Stimulated activated CD4-positive, alpha-beta T cell treated with anti-CD3 and anti-CD28 coated beads, TNF-alpha, amount 100 ng/mL, for 4 hours (primary cell): ENCODE measurements at regions not wholly inside any gene's neighbourhood (a gene's known extent, or its start where the extent isn't known, plus 50 kb on each side); places are given as distances from the start of the nearest gene placed in this dataset.

Experiments
- DNase-seq, 3 experiments: peaks; one replicate each; pipeline ENCODE4 v3.0.0-alpha.2; 2020; ENCODE audit warnings: low read depth in 3 of 3

DNA sequence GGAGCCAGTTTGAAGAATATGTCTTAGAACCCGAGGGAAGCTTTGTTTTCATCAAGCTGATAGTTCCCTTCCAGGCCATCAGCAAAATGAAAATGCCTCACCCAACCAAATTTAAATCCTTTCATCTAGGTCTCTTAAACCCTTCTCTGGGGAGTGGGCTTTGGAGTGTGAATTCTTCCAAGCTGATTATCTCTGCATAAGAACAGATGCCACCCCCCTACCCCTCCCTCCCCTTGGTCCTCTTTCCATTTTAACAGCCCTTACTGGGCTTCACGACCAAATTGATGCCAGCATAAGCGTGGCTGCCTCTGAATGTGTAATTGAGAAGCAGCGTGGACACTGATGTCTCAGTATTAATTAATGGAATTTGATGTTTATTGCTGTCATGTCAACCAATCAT, 509.7 kb upstream of the CLINT1 start:
- no peak for DNase-seq

DNA sequence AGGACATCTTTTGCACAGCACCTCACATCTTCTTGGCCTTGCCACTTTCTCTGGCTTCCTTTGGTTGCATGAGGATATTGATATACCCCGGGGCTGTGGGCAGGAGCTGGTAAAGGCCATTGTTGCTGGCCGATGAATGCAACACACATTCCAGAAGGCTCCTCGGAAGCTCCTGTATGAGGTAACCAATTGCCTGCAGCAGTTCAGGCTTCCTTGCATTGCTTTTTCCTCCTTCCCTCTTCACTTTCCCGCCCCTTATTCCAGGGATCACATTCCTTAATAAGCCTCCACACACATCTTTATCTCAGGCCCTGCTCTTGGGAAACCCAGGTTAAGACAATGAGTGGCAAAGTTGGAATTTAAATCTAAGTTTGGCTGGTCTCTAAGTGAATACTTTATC, 505.4 kb upstream of the CLINT1 start:
- DNase-seq: no peak

DNA sequence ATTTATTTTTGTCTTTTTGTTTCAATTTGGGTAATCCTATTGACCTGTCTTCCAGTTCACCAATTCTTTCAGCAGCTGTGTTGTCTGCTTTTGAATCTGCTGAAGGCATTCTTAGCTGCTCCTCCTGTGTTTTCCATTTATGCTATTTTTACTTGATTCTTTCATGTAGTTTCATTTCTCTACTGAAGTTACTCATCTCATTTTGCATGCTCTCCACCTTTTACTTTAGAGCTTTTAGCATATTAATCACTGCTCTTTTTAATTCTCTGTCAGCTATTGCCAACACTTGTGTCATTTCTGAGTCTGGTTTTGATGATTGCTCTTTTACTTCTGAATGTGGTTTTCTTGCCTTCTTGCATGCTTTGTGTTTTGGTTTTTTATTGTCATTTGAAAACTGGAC, 496.0 kb upstream of the CLINT1 start:
- no peak for DNase-seq

DNA sequence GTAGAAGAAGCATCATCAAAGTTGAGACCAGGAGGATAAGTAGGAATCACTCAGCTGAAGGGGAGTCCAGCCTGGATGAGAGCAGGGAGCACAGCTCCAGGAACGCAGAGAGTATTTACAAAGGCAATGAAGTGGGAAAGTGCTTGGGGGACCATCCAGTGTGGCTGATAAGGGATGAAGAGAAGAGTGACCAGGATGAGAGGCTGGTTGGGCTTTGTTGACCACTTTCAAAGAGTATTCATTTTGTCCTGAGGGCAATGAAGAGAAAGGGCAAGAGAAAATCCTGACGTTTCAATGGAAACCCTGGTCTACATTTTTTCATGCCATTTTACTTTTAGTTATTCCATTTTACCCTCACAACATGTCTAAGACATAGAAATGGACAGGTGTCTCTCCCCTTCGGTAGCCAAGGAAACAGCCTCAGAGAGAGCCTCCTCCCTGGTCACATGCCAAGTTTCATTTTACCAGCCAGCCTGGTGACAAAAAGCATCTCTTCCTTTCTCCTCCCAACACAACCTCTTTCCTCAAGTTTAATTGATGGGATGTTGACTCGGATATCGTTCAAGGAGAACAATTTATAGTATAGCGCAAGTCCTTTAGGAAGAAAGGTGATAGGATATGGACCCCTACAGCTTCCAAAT, 492.7 kb upstream of the CLINT1 start:
- no peak for DNase-seq

DNA sequence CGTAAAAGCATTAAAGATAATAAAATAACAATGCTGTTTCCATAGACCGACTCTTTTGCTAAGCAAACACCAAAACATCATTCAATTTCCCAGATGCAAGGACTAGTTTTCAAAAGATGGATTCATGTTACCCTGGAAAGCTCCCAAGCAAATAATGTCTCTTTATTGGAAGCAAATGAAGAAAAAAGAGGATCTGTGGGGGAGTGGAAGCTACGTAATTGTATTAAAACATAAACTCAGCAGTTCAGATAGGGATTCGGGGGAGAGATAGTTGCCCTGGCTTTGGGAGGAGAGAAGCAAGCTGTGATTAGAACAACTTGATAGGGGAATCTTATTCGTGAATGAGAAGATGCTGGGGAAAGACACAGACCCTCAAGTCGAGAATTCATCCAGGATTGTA, 491.0 kb upstream of the CLINT1 start:
- DNase-seq: no peak

DNA sequence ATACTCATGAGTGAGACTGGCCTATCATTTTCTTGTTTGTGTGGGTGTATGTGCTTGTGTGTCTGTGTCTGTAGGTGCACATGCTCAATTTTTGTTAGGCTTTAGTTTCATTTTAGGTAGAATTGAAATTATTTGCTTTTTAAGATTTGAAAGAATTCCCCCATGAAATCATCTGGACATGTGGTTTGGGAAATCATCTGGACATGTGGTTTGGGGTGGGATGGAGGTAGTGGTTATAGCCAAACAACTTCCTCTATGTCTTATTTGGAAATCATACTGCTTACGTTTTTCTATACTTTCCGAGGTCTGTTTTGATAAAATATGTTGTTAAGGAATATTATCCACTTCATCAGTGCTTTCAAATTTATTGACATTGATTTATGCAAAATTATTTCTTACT, 485.4 kb upstream of the CLINT1 start:
- no peak for DNase-seq

DNA sequence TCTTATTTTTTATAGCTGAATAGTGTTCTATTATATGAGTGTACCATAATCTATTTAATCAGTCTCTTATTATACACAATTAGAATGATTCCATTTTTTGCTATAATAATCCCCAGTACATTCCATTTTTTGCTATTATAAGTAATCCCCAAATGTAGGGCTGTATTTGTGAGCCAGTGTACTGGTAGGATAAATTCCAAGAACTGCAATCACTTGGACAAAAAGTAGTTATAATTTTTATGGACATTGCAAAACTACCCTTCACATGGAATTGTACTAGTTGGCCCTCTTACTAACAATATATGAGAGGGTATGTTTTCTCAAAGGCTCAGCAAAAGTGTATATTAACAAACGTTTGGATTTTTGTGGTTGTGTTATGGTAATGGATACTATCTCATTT, 481.7 kb upstream of the CLINT1 start:
- DNase-seq: no peak

- DNase-seq: no peak
These were observed 467.3 kb upstream of the CLINT1 start for GRCh38 chr5:158326256-158326655.

- DNase-seq: no peak
These were observed 465.3 kb upstream of the CLINT1 start for GRCh38 chr5:158324236-158324635.

- no peak for DNase-seq
These were observed 463.7 kb upstream of the CLINT1 start for GRCh38 chr5:158322620-158323019.

GRCh38 chr5:158320934-158321333, 462.0 kb upstream of the CLINT1 start:
- DNase-seq: no peak

GRCh38 chr5:158320178-158320674, 461.3 kb upstream of the CLINT1 start:
- DNase-seq: no peak

- no peak for DNase-seq
These were observed 458.6 kb upstream of the CLINT1 start for GRCh38 chr5:158317507-158317906.

DNA sequence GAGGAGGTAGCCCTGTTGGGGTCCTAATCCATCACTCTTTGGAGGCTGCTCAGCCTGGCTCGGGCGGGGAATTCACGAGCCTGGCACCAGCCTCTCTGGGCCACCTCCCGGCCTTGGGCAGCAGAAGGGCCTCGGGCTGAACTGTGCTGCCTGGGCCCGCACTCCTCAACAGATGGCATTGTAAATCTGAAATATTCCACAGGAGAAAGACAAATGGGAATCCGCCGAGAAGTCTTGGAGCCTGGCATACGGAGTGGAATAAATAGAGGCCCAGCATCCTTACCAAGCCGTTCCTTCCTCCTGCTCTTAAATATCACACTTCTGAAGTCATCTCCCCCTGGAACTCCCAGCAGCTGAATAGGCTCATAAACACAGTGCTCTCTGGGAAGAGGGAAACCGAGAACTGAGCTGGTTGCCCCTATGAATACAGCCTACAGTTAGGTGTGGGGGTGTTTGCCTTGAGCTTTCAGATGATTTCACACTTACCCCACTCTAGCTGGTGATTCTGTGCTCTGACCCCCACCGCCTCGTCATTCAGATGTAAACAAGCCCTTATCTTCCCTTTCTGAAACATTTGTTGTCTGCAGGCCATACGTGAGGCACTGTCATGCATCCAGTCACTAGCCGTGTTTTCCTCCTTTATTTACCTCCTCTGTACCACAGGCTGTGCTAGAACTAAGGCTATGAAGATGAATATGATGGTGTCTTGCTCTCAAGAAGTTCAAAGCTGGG, 455.0 kb upstream of the CLINT1 start:
- no peak for DNase-seq

DNA sequence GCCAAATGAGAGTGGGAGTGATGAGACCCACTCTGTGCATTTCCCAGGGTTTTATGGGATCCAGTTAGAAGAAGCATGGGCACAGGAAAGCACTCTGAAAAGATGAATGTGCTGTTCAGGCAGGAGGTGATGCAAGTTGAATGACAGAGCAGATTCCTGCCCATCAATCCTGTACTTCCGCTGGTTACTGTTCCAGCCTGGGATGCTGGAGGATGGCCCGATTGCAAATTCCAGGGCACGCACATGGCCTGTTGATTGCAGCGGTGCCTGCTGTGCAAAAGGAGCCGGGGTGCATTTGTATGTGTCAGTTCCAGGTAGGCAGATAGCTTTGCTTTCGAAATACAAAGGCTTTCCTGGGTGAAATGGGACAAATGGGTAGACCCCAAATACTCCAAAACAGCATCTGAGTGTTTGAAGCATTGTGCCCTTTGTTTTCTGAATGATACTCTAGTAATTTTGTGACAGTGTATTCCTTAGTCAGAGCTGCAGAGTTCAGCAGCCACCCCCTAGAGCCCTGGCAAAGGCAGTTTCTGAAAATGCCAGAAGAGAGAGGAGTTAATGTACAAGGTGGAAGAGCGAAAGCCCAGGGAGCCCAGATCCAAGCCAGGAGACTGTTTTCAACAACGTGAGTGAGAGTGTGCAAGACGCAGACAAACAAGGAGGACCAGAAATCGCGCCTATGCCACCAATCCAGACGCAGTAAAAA, 454.2 kb upstream of the CLINT1 start:
- DNase-seq: no peak

- no peak for DNase-seq
These were observed 450.3 kb upstream of the CLINT1 start for GRCh38 chr5:158309088-158309807.

- no peak for DNase-seq
These were observed 449.6 kb upstream of the CLINT1 start for GRCh38 chr5:158308429-158309025.

DNA sequence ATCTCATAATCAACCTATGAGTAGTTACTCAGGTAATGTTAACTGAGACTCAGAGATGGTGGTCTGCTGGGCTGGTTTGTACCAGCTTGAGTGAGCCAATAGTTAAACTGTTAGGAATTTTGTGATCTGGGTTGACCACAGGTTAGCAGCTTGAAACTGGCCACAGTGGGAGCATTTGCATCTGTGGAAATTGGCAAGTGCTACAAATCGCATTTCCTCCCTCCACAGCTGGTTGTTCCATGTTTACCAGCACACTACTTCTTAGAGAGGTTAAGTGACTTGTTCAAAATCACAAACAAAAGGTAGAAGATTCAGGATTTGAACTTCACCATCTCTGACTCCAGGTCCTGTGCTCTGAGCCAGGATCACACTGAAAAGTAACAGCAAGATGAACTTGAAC, 446.9 kb upstream of the CLINT1 start:
- no peak for DNase-seq

DNA sequence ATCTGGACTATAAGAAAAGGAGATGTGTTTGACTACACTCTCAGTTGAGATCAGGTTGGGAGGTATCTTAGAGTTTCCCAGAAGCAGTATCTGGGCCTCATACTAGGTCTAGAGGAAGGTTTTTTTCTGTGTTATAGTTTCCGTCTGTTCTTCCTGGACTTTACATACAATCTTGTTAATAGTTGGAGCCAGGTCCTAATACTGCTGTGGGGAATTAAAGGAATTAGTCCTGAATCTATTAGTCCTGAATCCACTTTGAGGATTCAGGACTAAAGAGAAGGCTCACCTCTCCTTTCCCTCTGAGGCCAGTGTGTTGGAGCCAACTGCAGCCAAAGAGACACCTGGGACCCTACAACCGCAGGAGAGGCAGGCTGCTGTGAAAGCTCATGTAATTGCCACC, 445.7 kb upstream of the CLINT1 start:
- DNase-seq: no peak

DNA sequence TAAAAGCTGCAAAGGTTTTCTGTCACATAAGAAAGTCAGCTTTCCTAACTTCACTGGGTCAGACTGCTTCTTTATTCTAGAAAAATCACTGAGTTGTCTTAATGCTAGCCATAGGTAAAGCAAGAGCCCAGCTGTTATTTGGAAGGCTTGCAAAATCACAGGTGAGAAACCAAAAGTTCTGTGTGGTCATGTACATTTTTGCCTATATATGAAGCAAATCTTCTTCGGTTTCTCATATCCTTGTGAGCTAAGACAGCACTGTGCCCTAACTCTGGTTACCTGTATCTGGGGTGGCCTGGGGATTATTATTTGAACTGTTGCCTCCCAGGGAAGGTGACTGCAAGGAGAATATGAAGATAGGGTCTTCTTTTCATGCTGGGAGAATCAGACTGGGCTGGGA, 444.9 kb upstream of the CLINT1 start:
- no peak for DNase-seq

DNA sequence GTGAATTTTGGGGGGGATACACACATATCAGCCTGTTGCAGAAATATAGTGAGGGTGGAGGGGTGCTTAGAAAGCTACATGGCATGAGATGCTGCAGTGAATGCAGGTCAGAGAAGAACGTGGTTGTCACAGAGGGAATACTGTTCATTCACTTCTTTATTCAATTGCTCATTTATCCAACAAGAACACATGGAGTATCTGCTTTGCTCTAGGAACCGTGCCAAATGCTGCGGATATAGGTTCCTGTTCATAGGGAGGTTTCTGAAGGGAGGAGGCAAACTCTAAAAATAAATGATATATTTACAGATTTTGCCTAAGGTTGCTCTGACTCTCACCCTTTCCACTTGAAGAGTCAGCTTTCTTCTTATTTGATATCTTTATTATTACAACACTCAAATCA, 444.3 kb upstream of the CLINT1 start:
- DNase-seq: no peak

GRCh38 chr5:158302029-158302428, 443.1 kb upstream of the CLINT1 start:
- DNase-seq: no peak
